ENCODE measurements at regions not wholly inside any gene's neighbourhood (a gene's known extent, or its start where the extent isn't known, plus 50 kb on each side); places are given as distances from the start of the nearest gene placed in this dataset.

GRCh38 chr13:44058067-44058466, 178.4 kb downstream of the LACC1 start:
- no peak for DNase-seq

- DNase-seq, result no peak
Measured at GRCh38 chr13:44058624-44059215, 179.0 kb downstream of the LACC1 start.

GRCh38 chr13:44061876-44062275, 182.2 kb downstream of the LACC1 start:
- DNase-seq, result no peak

GRCh38 chr13:44063467-44063866, 183.8 kb downstream of the LACC1 start:
- DNase-seq, result no peak

GRCh38 chr13:44063881-44064280, 184.2 kb downstream of the LACC1 start:
- DNase-seq, result no peak

GRCh38 chr13:44064357-44064756, 184.7 kb downstream of the LACC1 start:
- DNase-seq, result no peak

GRCh38 chr13:44068169-44068568, 188.5 kb downstream of the LACC1 start:
- peak; percentile 86 for DNase-seq

GRCh38 chr13:44068737-44069136, 189.0 kb downstream of the LACC1 start:
- peak; percentile 92 for DNase-seq

- no peak for DNase-seq
Measured at GRCh38 chr13:44072536-44072935, 192.8 kb downstream of the LACC1 start.

GRCh38 chr13:44074611-44075010, 194.9 kb downstream of the LACC1 start:
- DNase-seq, result no peak

GRCh38 chr13:44075113-44075512, 195.4 kb downstream of the LACC1 start:
- no peak for DNase-seq

GRCh38 chr13:44078806-44079376, 199.2 kb downstream of the LACC1 start:
- DNase-seq, result no peak

GRCh38 chr13:44079413-44080205, 199.9 kb downstream of the LACC1 start:
- no peak for DNase-seq

- no peak for DNase-seq
Measured at GRCh38 chr13:44084146-44084545, 204.4 kb downstream of the LACC1 start.

- DNase-seq, result no peak
Measured at GRCh38 chr13:44086389-44086788, 206.7 kb downstream of the LACC1 start.

GRCh38 chr13:44088411-44088810, 208.7 kb downstream of the LACC1 start:
- no peak for DNase-seq

GRCh38 chr13:44088991-44089413, 209.3 kb downstream of the LACC1 start:
- no peak for DNase-seq

- DNase-seq, result no peak
Measured at GRCh38 chr13:44089452-44089851, 209.7 kb downstream of the LACC1 start.

GRCh38 chr13:44092078-44092970, 212.6 kb downstream of the LACC1 start:
- no peak for DNase-seq

GRCh38 chr13:44093607-44094564, 214.2 kb downstream of the LACC1 start:
- no peak for DNase-seq

- no peak for DNase-seq
Measured at GRCh38 chr13:44096901-44097300, 217.2 kb downstream of the LACC1 start.

GRCh38 chr13:44098559-44098958, 218.9 kb downstream of the LACC1 start:
- no peak for DNase-seq

Data from kidney glomerular epithelial cell (primary cell).